HG03378 (cell line): ENCODE measurements at regions not wholly inside any gene's neighbourhood (a gene's known extent, or its start where the extent isn't known, plus 50 kb on each side); places are given as distances from the start of the nearest gene placed in this dataset.

ENCODE experiments used
- ATAC-seq: cut with Tn5 transposase; IDR thresholded peaks from one replicate; pipeline ENCODE4 v1.9.1; 2021; ENCODE audit warnings: mild to moderate bottlenecking, moderate library complexity; ENCODE audit not compliant: unreplicated experiment

DNA sequence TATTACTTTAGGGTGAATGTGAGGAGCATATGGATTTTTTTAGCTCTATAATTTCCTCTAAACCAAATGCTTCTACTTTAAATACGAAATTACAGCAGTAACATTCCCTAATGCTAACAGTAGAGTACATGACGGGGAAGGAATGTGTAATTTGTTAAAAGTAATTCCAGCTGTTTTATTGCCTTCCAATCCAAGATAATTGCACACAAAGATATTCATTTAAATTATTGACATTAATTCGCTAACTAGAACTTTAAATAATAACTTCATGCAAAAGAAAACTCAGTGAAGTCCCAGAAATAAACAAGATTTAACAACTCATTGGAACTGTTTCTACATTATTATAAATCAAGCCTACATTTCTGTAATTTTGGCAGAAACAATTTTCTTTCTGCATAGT is 261.4 kb upstream of the CFAP20DC start:
- no peak for ATAC-seq

GRCh38 chr3:59310736-59311135 is 260.9 kb upstream of the CFAP20DC start:
- no peak for ATAC-seq

GRCh38 chr3:59308684-59309083 is 258.9 kb upstream of the CFAP20DC start:
- no peak for ATAC-seq

DNA sequence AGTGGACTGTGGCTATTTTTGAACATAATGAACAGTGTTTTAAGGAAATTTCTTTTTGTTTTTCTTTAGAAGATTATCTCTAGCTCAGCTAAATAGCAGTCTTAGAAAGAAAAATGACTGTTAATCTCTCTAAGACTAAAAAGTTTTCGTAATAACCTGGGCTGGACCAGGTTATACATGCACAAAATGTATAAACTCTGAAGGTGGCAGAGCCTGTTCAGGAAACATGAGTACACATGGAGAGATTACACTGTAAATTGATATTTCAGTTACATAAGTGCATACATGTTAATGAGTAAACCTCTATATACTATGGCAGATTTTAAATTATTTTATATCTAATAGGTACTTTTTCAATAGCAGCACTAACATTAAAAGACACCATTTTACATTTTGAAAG is 258.2 kb upstream of the CFAP20DC start:
- ATAC-seq: no peak

- ATAC-seq: no peak
Observed at GRCh38 chr3:59306436-59306835, 256.6 kb upstream of the CFAP20DC start.

DNA sequence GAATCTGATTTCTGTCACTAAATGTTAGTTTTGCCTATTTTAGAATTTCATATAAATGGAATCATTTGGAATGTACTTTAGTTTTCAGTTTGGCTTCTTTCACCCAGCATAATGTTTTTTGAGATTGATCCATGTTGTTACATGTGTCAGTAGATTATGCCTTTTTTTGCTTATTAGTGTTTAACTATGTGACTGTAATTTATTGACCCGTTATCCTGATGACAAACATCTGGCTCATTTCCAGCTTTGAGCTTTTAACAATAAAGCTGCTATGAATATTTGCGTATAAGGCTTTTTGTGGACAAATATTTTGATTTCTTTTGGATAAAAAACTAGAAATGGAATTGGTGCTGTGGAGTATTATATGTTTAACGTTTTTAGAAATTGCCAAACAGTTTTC is 254.5 kb upstream of the CFAP20DC start:
- no peak for ATAC-seq

DNA sequence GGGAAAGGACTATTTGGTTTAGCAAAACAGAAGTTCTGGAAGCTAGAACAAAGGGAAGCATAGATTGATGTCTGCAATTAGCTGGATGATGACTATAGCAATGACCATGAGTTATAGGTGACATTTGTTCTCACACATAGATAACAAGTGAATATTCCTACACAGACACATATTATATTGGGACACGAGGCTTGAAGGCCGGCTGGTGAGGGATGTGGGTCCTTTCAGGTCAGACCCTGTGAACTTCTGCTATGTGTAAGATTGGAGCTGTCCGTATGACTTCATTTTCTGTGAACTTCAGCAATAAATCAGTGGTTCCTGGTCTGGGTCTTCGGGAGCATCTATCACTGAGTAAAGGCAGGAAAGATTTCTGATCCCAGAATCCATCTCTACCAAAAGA is 253.6 kb upstream of the CFAP20DC start:
- no peak for ATAC-seq

- no peak for ATAC-seq
Observed at GRCh38 chr3:59302442-59302841, 252.6 kb upstream of the CFAP20DC start.

DNA sequence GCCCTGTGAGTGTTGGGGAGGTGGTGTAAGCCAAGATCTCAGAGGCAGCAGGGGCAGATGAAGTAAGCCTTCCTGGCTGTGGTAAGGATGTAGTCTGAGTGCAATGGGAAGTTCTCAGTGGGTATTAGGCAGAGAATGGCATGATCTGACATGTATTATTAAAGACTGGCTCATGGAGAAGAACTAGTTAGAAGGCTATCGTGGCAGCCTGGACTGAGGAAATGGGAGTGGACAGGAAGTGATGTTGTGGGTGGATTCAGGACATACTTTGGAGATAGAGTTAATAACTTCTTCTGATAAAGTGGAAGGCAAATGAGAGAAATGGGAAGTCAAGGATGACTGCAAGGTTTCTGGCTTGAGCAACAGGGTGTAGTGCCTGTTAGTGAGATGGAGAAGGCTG is 250.9 kb upstream of the CFAP20DC start:
- no peak for ATAC-seq

DNA sequence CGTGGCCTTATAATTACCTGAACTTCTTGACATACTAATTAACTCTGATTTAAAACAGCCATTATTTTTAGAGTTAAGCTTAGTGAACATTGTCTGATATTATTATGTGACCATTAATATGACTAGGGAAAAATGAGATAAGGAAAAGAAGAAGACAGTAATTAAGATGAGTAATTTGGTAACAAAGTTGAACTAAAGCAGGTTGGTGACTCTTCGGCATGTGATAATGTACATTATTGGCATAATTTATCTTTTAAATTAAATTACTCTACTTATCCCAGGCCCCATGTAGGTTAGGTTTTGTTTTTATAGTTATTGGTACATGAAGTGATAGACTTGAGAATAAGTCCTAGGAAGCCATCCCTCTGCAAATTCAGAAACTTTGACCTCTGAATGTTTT is 249.7 kb upstream of the CFAP20DC start:
- ATAC-seq: no peak

DNA sequence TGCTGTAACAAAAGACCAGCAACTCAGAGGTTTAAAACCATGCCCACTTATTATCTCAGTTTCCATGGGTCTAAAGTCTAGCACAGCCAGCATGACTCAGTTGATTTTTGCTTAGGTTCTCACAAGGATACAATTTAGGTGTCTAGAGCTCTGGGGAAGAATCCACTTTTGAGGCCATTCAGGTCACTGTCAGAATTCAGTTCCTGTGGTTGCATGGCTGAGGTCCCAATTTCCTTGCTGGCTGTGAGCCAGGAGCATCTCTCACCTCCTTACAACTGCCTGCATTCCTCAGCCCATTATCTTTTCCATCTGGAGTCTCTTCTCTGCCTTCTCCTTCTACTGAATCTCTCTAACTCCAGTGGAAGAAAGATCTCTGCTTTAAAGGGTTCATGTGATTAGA is 240.5 kb upstream of the CFAP20DC start:
- ATAC-seq: no peak

DNA sequence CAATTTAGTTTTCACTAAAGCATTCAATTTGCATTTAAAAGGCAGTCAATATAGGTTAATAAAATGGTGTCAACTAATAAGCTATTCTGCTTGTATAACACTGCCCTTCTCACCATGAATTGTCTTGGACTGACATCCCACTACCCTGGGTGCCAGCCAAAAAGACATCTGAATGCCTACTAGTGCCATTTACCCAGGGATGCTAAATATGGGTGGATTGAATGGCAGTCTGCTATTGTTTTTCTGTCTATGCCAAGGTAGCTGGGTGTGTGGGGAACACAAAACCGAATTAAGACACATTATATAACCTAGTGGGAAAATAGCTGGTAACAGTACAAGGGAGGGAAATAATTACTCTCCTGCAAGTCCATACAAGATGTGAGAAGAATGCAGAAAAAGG is 240.0 kb upstream of the CFAP20DC start:
- no peak for ATAC-seq

DNA sequence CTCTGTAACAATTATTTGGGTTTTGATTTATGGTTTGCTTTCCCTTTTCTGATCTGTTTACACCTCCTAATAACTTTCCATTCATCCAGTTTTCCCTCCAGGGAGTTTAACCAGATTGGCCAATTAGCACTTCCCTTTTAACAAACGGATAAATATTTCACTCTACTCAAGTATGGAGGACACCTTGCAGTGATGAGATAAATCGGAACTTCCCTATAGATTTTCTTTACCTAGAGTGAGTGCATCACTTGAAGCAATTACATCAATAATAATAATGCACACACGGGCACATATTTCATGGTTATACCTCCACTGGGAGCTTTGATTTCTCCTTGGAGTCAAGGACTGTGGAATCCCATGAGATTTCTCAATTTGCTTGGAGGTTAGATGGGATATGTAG is 239.1 kb upstream of the CFAP20DC start:
- ATAC-seq: no peak

GRCh38 chr3:59286791-59287531 is 237.1 kb upstream of the CFAP20DC start:
- no peak for ATAC-seq

DNA sequence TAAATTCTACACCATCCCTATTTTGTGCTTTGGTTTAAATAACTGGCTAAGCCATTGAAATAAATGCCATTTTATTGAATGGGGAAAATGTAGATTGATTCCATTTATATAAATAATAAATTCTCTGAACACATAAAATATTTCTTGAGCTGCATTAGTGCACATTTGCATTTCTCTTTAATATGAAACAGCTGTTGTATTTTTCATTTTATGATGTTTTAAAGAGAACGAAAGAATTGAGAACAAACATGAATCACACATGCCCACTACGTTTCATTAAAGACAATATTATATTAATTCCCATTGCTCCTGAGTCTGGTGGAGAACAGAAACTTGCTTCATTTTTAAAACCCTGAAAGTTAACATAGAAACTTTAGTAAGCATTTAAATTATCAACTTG is 235.7 kb upstream of the CFAP20DC start:
- ATAC-seq: no peak

DNA sequence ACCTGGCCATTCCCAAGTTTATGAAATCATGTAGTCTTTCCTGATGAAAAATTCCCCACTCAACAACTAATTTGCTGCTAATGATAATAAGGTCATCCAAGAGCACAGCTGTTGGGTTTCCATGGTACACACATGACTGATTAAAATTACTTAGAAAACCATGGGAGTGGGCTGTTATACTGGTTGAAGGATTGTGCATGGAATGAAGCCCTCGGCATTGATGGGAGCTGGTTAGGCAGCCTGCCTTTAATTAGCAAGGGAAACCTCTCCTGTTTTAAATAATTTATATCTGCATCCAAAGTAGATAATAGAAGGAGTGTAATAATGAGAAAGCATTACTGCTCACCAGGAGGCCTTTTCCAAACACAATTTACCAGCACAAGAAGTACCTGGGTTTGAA is 235.1 kb upstream of the CFAP20DC start:
- no peak for ATAC-seq

DNA sequence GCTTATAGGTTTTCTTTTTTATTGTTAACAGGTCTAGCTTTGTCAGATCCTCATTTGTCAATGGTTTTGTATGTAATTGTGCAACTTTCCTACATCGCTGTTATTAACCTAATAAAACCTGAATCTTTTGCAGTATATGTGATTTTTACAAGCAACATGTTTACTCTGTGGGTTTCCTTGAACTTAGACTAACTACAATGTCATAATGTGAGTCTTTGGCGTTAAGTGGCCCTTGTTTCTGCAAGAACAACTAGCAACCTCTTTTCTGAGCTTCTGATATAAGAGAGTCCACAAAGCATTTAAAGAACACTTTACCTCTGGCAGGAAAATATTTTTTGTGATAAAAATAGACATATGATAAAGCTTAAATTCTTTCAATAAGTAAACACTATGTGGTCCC is 230.3 kb upstream of the CFAP20DC start:
- ATAC-seq: no peak

GRCh38 chr3:59277816-59278215 is 228.0 kb upstream of the CFAP20DC start:
- ATAC-seq: no peak

DNA sequence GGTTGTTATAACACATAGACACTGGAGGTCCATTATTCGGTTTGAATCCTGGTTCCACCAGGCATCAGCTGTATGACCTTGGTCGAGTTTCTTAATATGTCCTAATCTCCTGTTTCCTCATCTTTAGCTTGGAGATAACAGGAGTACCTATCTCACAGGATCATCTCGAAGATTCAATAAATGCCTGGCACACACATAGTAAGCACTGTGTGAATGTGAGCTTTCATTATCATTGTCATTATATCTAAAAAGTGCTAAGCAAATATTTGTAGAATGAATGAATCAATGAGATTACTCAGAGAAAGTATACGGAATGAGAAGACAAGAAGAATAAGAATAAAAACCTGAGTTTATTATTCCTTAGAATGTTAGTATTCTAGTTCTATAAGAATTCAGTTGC is 227.4 kb upstream of the CFAP20DC start:
- no peak for ATAC-seq

DNA sequence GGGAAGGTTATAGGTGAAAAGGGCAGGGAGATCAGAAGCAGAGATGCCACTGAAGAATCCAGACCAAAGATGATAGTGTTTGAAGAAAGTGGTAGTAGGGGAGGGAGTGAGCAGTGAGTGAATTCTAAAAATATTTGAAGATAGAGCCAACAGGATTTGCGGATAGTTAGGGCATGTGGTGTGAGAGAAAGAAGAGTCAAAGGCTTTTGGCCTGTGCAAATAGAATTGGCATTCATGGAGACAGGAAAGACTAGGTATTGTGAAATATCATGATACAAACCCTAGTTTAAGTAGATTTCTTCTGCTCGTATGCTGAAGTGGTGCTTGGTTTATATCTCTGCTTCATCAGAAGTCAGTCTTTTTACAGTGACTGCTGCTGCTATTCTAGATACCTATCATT is 224.2 kb upstream of the CFAP20DC start:
- ATAC-seq: no peak

DNA sequence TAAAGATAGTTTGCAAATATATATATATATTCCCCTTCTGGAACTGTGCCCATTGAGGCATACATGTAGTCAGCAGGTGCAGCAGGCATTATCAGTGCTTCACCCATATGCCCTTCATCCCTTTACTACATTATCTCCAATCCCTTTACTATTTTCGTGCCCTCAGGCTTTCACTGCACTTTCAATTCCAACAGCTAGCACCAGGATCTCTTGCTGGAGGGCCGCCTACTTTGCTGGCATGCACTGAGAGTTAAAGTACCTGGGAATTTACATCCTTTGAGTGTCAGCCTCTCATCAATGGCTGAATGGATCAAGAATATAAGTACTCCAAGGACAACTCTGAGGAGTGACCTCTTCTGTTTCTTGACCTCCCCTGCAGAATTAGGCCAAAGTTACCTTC is 222.1 kb upstream of the CFAP20DC start:
- no peak for ATAC-seq

DNA sequence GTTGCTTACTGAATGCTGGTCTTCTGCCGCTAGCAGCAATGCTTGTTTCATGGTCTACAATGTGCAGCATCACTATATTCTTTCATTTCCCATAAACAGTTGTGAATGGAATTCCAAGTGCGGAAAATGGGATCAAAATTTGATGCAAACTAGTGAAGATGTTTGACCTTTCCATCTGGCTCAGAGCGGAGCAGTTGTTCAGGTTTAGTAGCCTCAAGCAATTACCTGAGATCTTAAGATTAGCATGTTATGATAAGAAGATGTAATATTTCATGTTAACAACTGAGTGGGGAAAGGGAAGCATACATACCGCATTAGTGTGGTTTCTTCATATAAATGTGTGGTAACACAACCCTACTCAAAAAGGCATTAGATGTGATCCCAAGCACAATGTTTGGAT is 221.1 kb upstream of the CFAP20DC start:
- no peak for ATAC-seq

DNA sequence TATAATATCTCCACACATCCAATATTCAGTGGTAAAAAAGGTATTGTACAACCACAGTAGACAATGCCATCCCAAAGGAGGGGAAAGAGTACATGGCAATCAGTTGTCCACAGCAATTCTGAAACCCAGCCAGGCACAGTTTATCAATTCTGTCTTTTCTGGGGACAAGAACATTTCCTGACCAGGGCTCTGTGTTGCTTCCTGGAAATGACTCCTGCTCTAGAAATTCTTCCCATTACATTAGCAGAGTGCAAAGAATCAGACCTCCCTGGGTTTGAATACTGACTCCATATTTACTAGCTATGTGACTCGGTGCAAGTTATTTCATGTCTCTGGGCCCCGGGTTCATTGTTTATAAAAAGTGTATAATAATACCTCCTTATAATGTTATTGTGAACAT is 220.4 kb upstream of the CFAP20DC start:
- no peak for ATAC-seq
